GM18858 (cell line): ENCODE measurements at regions not wholly inside any gene's neighbourhood (a gene's known extent, or its start where the extent isn't known, plus 50 kb on each side); places are given as distances from the start of the nearest gene placed in this dataset.
"Not testable (repeated sequence)": the region's sequence is repeated elsewhere in the genome, so short reads cannot be mapped to it uniquely, and the experiment has no call there.

Experiments
- ATAC-seq: cut with Tn5 transposase; IDR thresholded peaks from one replicate; pipeline ENCODE4 v1.9.1; 2021; ENCODE audit not compliant: unreplicated experiment

DNA sequence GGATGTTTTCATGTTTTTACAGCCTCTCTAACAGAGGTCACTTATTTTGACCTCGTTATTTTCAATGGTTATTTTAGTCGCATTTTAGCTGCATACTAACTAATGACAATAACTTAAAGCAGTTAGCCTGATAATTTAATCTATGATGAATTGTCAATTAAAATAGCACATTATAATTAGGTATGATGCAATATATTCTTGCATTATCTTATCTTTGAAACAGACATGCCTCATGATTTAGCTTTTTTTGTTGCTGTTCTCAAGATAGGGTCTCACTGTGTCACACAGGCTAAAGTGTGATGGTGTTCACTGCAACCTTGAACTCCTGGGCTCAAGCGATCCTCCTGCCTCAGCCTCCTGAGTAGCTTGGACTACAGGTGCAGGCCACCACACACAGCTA, 126.4 kb downstream of the KBTBD2 start:
- ATAC-seq, result no peak

DNA sequence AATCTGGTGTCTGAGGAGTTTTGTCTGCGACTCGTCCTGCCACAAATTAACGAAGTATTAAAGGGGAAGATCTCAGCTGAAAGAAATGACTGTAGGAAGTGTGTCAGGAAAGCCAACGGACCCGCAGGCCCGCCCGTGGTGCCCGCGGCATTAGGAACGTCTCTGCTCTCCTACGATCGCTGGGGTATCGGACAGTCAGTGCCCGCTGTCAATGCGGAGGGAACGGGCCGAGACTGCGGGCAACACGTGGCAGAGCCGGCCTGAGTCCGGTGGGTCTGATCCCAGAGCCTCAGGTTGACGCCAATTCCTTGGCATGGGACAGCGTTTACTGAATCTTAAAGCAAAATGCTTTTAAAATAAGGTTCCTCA, 128.7 kb downstream of the KBTBD2 start:
- no peak for ATAC-seq

DNA sequence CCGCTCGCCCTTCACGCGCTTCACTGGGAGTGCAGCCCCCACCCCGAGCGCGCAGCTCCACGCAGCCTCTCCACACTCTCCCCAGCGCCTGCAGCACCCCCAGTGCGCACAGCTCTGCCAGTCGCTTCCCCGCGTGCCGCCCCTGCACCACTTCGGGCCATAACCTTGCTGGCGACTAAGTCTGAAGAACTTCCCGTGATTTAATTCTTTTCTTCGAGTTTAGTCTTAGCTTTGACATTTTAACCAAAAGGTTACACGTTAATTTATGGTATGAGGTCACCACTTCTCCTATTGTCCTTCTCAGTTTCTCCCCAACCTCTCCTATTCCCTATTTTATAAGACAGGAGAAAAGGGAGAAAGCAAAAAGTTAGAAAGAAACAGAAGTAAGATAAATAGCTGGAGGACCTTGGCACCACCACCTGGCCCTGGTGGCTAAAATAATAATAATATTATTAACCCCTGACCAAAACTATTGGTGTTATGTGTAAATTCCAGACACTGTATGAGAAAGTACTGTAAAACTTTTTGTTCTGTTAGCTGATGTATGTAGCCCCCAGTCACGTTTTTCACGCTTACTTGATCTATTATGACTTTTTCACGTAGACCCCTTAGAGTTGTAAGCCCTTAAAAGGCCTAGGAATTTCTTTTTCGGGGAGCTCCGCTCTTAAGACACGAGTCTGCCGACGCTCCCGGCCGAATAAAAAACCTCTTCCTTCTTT, 129.2 kb downstream of the KBTBD2 start:
- not testable (repeated sequence) for ATAC-seq

DNA sequence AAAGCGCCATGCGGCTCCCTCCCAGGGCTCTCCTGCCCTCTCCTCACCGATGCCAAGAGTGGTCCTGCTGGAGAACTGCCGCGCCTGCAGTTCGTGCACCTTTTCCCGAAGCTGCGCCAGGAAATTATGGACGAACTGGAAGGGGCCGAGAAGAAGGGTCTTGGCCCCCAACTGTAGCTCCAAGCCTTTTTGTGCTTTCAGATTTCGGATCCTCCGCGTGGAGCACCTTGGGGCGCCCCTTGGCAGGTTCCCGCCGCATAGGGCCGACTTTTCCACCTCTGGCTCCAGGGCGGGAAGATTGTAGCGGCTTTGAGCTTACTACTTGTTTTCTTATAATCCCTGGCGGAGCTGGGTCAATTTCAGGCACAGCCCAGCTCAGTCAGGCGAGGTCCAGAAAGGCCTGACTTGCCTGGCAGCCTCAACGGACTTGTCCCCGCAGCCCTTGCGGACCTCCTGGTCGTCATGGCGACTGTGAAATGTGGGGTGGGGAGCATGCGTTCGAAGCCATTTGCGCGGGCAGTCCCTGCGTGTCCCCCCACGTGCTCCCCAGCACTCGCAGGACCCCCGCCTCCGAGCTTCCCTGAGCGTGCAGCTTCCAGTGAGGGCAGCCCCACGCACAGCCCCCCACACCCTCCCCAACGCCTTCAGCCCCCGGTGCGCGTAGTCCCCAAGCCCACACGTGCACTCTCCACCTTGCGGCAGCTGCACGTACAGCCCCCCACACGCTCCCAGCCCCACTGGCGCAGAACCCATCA, 129.9 kb downstream of the KBTBD2 start:
- no peak for ATAC-seq

DNA sequence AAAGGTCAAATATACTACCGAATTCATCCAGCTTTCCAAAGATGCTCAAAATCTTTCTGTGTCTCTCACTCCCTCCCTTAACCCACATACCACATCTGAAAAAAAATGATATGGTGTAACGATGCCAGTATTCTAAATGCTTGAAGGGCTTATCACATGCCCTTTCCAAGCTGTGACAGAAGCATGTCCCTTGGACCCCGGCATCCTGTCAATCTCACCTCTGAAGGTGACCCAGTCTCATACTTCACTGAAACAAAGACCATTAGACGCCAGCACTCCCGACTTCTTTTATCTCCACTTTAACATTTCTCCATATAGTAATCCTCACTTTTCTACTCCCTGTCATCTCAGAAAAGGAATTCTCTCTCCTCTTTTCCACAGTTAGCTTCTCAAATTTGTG, 130.8 kb downstream of the KBTBD2 start:
- ATAC-seq, result not testable (repeated sequence)

DNA sequence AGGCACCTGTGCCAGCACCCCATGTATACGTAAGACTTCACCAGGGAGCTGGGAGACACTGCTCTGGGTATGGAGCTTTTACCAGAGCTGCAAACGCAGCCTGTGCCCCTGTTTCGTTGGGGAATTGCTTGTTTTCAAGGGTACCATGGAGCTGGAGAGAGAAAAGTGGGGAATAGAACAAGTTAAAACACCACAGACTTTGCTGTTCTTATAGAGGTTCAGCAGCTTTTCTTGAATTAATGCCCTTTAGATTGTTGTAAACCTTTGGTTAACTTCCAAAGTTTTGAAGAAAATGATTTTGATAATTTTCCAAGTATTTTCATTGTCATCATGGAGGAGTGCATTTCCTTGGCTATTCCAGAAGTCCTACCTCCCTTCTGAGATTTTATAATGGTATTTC, 131.7 kb downstream of the KBTBD2 start:
- not testable (repeated sequence) for ATAC-seq

DNA sequence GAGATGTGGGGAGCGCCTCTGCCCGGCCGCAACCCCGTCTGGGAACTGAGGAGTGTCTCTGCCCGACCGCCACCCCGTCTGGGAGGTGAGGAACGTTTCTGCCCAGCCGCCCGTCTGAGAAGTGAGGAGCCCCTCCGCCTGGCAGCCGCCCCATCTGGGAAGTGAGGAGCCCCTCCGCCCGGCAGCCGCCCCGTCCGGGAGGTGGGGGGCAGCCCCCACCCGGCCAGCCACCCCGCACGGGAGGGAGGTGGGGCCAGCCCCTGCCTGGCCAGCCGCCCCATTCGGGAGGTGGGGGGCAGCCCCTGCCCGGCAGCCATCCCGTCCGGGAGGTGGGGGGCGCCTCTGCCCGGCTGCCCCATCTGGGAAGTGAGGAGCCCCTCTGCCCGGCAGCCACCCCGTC, 137.7 kb downstream of the KBTBD2 start:
- not testable (repeated sequence) for ATAC-seq

DNA sequence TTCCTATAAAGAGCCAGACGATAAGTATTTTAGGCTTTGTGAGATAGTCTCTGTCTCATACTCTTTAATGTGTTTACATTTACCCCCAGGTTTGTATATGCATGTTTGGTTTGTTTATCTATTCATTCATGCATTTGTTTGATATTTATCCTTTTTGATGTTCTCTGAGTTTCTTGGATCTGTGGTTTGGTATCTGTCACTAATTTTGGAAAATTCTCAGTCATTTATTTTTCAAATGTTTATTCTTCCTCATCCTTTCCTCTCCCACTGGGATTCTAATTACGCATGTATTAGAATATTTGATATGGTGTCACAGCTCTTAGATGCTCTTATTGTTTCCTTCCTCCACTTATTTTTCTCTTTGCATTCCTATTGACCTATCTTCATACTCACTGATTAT, 143.2 kb downstream of the KBTBD2 start:
- not testable (repeated sequence) for ATAC-seq

DNA sequence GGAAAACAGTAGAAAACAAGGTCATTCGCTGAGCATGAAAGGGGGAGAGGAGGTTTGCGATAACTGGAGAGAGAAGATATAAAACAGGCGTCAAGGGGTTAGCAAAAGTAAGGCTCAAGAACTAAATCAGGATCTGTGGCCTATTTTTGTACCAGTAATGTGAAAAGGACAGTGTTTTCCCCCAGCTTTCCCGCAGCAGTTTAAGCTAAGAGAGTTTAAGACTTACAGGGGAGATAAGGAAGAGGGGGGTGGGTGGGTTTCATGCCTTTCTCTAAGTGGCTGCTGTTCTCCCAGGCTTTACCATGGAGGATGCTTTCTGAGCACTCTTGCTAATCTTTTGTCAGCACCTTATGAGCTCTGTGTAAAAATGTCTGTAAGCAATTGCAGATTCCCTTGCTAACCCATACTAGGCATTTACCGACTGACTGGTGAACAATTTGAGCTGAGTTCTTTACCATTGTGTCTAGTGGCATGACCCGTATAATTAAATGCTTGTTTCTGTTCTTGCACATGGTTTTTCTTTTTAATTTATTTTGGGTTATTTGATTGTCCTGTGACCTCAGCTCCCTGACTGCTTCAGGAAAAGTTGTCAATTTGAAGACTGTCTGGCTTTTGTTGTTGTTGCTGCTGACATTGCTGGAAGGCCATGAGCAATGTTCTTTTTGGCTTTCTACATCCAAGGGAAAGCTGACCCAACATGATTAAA, 144.0 kb downstream of the KBTBD2 start:
- ATAC-seq, result not testable (repeated sequence)

DNA sequence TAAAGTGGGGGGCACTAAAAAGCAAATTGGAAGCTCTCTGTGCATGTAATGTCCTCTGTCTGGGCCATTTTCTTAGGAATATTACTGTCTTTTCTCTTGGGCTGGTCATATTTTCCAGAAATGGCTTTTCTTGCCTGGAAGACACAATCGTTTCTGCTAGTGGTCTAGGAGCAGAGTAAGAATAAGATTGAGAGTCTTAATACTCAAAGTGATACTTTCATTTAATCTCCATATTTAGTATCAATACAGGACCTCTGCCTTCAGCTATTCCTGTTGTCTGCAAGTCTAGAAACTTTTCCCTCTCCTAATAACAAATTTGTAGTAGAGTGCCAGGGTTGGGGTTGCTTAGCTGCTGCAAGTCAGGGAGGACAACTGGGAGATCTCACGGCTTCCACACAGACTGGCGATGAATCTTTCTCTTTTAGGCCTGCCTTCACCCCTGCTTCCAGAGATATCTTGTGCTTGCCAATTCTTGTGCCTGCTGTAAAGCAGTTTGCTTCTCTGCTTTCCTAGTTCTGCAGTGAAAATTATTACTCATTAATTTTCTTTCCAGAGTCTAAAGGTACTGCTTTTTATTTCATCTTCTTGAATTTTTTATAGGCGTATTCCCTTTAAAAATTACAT, 149.6 kb downstream of the KBTBD2 start:
- ATAC-seq, result not testable (repeated sequence)

DNA sequence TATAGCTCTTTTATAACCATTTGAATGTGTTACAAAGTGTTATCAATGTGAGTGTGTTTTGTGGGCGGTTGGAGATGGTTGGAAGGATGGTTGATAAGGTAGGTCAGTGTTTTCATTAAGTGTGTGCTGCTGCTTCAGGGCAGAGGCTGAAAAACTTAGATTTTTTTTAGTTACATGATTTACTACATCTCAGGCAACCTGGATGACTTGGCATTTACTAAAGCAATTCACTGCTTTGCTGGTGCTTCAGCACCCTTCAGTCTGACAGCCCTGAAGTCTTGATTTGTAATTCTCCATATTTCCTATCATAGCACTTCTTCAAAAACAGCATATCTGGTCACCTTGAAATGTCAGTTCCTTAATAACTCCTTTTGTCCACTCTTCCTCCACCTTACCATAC, 151.8 kb downstream of the KBTBD2 start:
- ATAC-seq, result not testable (repeated sequence)

DNA sequence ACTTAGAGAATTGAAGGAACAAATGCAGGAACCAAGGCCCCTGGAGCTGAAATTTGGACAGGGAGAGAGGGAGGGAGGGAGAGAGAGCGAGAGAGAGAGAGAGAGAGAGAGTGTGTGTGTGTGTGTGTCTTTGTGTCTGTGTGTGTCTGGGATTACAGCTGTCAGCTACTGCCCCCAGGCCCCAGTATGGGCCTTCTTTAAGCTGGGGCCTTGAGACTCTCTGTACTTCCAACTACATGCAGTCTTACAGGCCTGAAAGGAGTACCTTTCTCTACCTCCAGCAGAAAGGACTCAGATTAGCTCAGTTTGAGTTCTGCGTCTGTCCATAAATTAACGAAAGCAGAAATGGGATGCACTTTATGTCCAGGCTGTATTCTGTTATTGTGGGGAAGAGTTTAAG, 153.2 kb downstream of the KBTBD2 start:
- ATAC-seq, result not testable (repeated sequence)

DNA sequence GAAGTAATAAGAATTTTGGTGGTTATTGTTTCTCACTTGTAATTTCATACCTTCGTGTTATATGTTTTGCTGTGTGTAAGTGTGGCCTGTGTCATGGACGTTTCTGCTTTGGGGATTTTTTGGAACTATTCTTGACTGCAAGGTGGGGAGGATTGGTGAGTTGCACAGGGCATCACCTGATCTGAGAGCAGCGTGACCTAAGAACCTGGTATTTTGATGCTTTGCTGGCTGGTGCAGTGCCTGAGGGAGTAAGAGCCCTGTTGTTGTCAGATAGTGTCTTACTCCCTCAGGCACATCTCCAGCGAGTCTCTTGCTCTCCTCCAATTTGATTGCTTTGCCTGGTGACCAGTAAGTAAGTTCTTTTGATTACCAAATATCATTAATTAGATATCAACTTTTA, 158.8 kb downstream of the KBTBD2 start:
- ATAC-seq, result not testable (repeated sequence)

DNA sequence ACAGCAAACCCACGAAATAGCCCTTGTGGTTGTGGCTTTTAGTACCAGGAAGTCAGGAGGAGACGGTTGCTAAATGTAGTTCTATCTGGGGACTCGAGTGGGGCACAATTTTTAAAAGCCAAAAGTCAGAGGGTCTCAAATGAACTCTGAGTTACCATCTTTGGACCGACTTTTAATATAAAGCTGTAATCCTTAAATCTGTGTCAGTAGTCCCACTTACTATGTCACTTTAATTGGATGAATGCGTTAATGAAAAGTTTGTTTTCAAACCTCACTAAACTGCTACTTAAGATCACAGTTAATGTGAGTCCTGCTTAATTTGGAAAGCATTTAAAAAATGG, 162.3 kb downstream of the KBTBD2 start:
- ATAC-seq, result not testable (repeated sequence)

DNA sequence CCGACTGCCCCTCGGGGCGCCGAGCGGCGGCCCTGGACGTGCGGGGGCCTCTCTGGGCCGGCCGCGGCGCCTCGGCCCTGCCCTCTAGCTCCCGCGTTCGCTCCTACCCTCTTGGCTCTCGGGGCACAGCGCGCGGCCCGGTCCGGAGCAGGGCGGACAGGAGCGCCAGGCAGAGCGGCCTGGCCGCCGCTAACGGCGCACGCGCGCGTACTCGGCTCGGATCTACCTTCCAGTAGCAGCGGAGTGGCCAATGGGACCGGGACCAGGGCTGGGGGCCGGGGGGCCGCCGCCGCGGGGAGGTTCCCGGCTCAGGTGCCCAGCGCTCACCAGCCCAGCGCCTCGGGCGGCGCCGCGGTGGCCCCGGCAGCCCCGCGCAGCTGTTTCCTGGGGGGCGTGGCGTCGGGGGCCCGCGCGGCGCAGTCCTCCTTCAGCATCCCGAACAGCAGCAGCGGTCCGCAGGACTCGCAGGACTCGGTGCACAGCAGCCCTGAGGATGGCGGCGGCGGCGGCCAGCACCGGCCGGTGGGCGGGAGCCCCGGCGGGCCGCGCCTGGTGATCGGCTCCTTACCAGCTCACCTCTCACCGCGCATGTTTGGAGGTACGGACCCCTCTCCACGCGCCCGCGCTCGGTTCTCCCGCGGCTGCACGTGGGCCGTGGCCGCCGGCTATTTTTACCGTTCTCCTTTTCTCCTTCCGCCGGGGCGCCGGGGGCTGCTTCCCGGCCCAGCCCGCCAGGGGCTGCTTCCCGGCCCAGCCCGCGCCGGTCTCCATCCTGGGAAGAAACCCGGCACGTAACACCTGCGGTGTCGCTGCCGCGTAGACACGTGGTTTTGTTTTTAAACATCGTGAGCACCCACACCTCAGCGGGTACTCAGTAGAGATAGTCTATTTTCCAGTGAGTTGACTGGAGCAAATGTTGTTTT, 162.9 kb downstream of the KBTBD2 start:
- ATAC-seq, result peak; percentile 54

DNA sequence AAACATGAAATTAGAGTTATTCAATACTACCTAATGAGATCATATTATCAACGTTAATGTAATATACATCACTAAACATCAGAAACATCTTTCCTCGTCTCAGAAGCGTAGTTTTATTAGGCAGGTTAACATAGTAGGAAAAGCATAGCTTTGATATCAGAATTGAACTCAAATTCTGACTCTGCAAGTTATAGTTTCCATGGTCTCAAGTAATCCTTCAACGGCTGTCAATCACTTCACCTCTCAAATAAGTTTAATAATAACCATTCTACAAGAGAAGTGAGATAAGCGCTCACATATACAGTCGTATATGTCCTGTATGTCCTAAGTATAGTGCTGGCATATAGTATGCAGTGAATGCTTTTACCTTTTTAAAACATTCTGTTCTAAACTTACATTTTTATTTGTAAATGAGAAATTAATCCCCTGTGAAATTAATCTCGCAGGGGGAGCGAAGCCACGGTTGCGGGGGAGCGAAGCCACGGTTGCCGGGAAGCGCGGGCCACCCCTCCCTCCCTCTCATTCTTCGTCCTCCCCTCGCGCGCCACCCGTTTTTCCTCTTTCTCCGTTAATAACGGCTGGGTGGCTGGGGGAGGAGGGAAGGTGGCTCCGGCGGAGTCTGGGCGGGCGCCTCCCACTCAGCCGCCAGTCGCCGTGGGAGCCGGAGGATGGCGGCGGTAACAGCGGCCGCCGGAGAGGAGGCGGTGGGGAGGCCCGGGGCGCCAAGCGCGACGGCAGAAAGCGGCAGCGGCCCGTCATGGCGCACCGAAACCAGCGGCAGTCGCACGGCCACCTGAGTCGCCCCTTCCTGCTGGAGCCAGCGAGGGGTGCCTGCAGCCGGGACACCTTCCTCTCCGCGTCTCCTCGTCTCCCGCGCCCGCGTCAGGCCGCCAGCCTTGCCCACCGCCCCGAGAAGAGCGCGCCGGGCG, 163.8 kb downstream of the KBTBD2 start:
- peak; percentile 35 for ATAC-seq

DNA sequence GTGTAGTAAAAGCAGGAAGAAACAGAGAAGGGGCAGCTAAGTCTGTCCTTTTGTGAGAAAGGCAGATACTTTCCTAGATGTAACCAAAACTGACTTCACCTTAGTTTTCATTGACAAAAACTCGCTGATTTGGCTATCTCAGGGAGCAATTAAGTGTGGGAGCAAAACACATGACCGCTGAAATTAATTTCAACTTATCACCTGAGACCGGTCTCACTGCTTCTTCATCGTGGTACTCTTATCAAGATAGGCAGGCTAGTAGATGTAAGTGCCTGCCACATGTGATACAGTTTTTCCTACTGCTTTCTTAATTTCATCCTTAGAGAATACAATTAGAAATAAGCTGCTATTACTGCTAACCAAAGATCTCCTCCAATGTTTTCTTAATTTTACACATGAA, 168.7 kb downstream of the KBTBD2 start:
- not testable (repeated sequence) for ATAC-seq

DNA sequence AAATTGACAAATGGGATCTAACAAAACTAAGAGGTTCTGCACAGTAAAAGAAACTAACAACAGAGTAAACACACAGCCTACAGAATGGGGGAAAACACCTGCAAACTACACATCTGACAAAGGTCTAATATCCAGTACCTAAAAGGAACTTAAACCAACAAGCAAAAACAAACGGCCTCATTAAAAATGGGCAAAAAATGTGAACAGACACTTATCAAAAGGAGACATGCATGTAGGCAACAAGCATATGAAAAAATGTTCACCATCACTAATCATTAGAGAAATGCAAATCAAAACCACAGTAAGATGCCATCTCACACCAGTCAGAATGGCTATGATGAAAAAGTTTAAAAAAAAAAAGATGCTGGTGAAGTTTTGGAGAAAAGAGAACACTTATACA, 197.4 kb downstream of the KBTBD2 start:
- no peak for ATAC-seq
